Trophoblast cell (in vitro differentiated cells and primary cell): ENCODE measurements at regions not wholly inside any gene's neighbourhood (a gene's known extent, or its start where the extent isn't known, plus 50 kb on each side); places are given as distances from the start of the nearest gene placed in this dataset.

Source experiments
- DNase-seq, 2 donors: peaks; one replicate each; pipeline ENCODE4 v3.0.0-alpha.2; 2016
- H2AFZ ChIP-seq: 2 replicates; pipeline ENCODE4 v1.6.1; 2013; ENCODE audit warnings: low read length, moderate library complexity, mild to moderate bottlenecking; ENCODE audit not compliant: insufficient read depth, poor library complexity
- H2AK5ac ChIP-seq: 2 replicates; pipeline ENCODE4 v1.6.1; 2013; ENCODE audit warnings: mild to moderate bottlenecking, low read length
- H2BK120ac ChIP-seq: 2 replicates; pipeline ENCODE4 v1.6.1; 2013; ENCODE audit warnings: low read length, mild to moderate bottlenecking, moderate library complexity; ENCODE audit not compliant: insufficient read depth, poor library complexity
- H2BK12ac ChIP-seq: 2 replicates; pipeline ENCODE4 v1.6.1; 2013; ENCODE audit warnings: mild to moderate bottlenecking, low read length, moderate library complexity
- H2BK5ac ChIP-seq: 2 replicates; pipeline ENCODE4 v1.6.1; 2013; ENCODE audit warnings: low read length, low read depth, moderate library complexity, mild to moderate bottlenecking; ENCODE audit not compliant: poor library complexity
- H3K14ac ChIP-seq: 2 replicates; pipeline ENCODE4 v1.6.1; 2013; ENCODE audit warnings: mild to moderate bottlenecking, low read length
- H3K18ac ChIP-seq: 2 replicates; pipeline ENCODE4 v1.6.1; 2013; ENCODE audit warnings: mild to moderate bottlenecking, low read length
- H3K23ac ChIP-seq: 2 replicates; pipeline ENCODE4 v1.6.1; 2013; ENCODE audit warnings: low read length
- H3K27ac ChIP-seq: 2 replicates; pipeline ENCODE4 v1.5.1; 2013; ENCODE audit warnings: low read depth, mild to moderate bottlenecking, inconsistent platforms, low read length, moderate library complexity
- H3K27me3 ChIP-seq: 2 replicates; pipeline ENCODE4 v1.6.1; 2013; ENCODE audit warnings: inconsistent platforms, mild to moderate bottlenecking, low read length, moderate library complexity; ENCODE audit not compliant: insufficient read depth
- H3K36me3 ChIP-seq, 2 experiments: 1 replicate in 1 of 2; 2 replicates in 1 of 2; pipeline ENCODE4 v1.6.1; 2013; ENCODE audit warnings: low read length in 2 of 2, mild to moderate bottlenecking in 2 of 2, moderate library complexity in 1 of 2; ENCODE audit not compliant: insufficient read depth in 2 of 2, control insufficient read depth in 1 of 2
- H3K4ac ChIP-seq: 2 replicates; pipeline ENCODE4 v1.6.1; 2013; ENCODE audit warnings: low read depth, mild to moderate bottlenecking, low read length, moderate library complexity
- H3K4me1 ChIP-seq, 2 experiments: 1 replicate in 1 of 2; 2 replicates in 1 of 2; pipeline ENCODE4 v1.6.1; 2013; ENCODE audit warnings: low read length in 2 of 2, mild to moderate bottlenecking in 2 of 2, moderate library complexity in 1 of 2; ENCODE audit not compliant: insufficient read depth in 2 of 2, control insufficient read depth in 1 of 2
- H3K4me2 ChIP-seq: 2 replicates; pipeline ENCODE4 v1.6.1; 2013; ENCODE audit warnings: inconsistent platforms, mild to moderate bottlenecking, low read length, moderate library complexity
- H3K4me3 ChIP-seq: 2 replicates; pipeline ENCODE4 v1.5.1; 2013; ENCODE audit warnings: mild to moderate bottlenecking, low read depth, low read length, inconsistent platforms
- H3K79me1 ChIP-seq: one replicate; pipeline ENCODE4 v1.6.1; 2013; ENCODE audit warnings: low read length
- H3K79me2 ChIP-seq: 2 replicates; pipeline ENCODE4 v1.6.1; 2013; ENCODE audit warnings: low read length, mild to moderate bottlenecking; ENCODE audit not compliant: control insufficient read depth, insufficient read depth, poor library complexity
- H3K9ac ChIP-seq: 2 replicates; pipeline ENCODE4 v1.6.1; 2013; ENCODE audit warnings: mild to moderate bottlenecking, low read length
- H3K9me3 ChIP-seq: 2 replicates; pipeline ENCODE4 v1.6.1; 2013; ENCODE audit warnings: low read depth, mild to moderate bottlenecking, control low read depth, inconsistent platforms, low read length; ENCODE audit not compliant: insufficient read depth
- H4K12ac ChIP-seq: 2 replicates; pipeline ENCODE4 v1.6.1; 2013; ENCODE audit warnings: low read depth, mild to moderate bottlenecking, low read length, moderate library complexity
- H4K8ac ChIP-seq: 2 replicates; pipeline ENCODE4 v1.6.1; 2013; ENCODE audit warnings: low read depth, mild to moderate bottlenecking, low read length, moderate library complexity
- H4K91ac ChIP-seq: one replicate; pipeline ENCODE4 v1.6.1; 2013; ENCODE audit warnings: low read depth, mild to moderate bottlenecking, low read length, moderate library complexity
- WGBS: extraction: QIAGEN DNeasy Blood & Tissue Kit; methylation state at CpG from one replicate; pipeline ENCODE4 v1.1.7; 2013; ENCODE audit warnings: missing lambda C conversion rate; ENCODE audit not compliant: insufficient read length, insufficient coverage; ENCODE audit errors: extremely low coverage; 5-methylcytosine and 5-hydroxymethylcytosine counted together

DNA sequence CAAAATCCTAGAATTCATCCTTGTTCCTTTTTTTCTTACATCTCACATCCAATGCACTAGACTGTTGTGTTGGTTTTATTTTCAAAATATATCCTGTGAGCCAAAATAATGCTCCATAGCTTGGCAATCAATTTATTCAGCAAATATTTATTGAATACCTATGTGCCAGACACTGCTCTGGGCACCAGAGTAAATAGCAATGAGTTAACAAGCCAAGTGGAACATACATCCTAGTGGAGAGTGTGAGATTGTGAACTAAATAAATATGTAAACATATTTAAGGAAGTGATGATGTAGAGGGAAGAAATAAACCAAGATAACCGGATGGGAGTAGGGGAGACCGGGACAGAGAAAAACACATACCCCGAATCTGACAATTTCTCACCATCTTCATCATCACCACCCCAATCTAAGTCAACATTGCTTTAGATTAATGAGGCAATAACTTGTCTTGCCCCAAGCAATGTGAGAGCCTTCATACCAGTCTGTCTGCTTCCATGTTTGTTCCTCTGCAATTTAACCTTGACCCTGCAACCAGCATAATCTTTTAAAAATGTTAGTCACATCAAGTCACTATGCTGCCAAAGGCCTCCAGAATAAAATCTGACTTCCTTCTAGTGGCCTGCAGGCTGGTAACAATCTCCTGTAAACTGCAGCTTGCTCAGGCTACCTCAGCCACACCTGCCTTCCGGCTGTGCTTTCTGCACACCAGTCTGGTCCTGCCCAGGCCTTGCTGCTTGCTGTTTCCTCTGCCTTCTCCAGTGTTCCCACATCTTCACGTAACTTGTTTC is 199.2 kb downstream of the DLEU7 start:
- Histone ChIP-seq H2BK120ac (no peak overlapping the region), H3K4me1 (no peaks in the 10 kb centered on the region), H2AK5ac (no peak overlapping the region), H3K9ac (no peak overlapping the region), H3K18ac (no peak overlapping the region), H3K27ac (no peak overlapping the region), H3K9me3 (no peaks in the 10 kb centered on the region), H2BK5ac (no peak overlapping the region), H3K14ac (no peak overlapping the region), H3K79me2 (no peaks in the 10 kb centered on the region), H3K4me3 (no peak overlapping the region), H3K4me2 (no peak overlapping the region), H3K23ac (no peak overlapping the region), H3K79me1 (no peaks in the 10 kb centered on the region), H3K36me3 (no peaks in the 10 kb centered on the region), H2BK12ac (no peak overlapping the region), H4K91ac (no peak overlapping the region), H3K4ac (no peak overlapping the region), H3K27me3 (no peaks in the 10 kb centered on the region), H4K12ac (no peak overlapping the region), H4K8ac (no peak overlapping the region), H2AFZ (no peak overlapping the region)
- DNase-seq, result peak; percentile 92 to 95
- WGBS, result no CpG with 5 or more reads among the region's 5 CpGs

DNA sequence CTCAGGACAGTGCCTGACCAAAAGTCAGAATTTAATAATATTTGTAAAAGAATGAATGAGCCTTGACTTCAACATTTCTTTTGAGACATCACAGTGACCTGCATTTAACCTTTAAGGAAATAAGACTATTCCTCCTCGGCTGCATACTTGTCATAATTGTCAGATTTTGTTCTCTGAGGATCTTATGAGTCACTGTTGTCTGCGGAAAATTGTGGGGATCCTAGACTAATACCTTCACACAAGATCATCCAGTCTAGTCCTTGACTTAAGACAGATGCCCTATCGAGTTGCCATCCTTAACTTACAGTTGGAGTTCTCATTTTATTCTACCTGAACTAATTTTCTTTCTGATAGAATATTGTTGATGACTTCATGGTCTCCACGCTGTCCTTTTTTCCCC is 198.4 kb downstream of the DLEU7 start:
- DNase-seq, result peak; percentile 52 to 76
- no peak overlapping the region for H3K9ac ChIP-seq

DNA sequence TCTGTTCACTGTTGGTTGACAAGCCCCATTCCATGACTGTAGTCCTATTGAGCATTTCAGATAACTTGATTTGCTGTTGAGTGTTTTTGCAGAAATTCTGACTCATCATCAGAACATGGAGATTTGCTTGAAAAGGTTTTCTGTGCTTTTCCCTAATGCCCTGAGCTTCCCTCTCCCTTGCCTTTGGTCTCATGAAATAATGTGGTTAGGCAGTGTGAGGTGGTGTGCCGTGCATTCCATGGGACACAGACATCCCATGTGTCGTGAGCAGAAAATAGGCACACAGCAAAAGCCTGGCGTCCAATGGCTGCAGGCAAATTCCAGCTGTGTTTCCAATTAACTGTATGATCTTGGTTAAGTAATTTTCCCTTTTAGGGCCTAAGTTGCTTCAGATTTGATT is 197.4 kb downstream of the DLEU7 start:
- Histone ChIP-seq H3K18ac (no peak overlapping the region), H4K8ac (no peak overlapping the region), H3K36me3 (no peaks in the 10 kb centered on the region), H4K12ac (no peak overlapping the region), H2BK5ac (no peak overlapping the region), H4K91ac (no peak overlapping the region), H3K79me2 (no peaks in the 10 kb centered on the region), H3K27me3 (no peaks in the 10 kb centered on the region), H3K4me1 (no peaks in the 10 kb centered on the region), H3K4me3 (no peak overlapping the region), H3K14ac (no peak overlapping the region), H3K9me3 (no peaks in the 10 kb centered on the region), H3K23ac (no peak overlapping the region), H3K27ac (no peak overlapping the region), H3K79me1 (no peaks in the 10 kb centered on the region), H3K4me2 (no peak overlapping the region), H2BK120ac (no peak overlapping the region), H2BK12ac (no peak overlapping the region), H3K4ac (no peak overlapping the region), H3K9ac (no peak overlapping the region), H2AFZ (no peak overlapping the region), H2AK5ac (no peak overlapping the region)
- no CpG with 5 or more reads among the region's 3 CpGs for WGBS
- peak; percentile 93 to 98 for DNase-seq

More for the DNA sequence above, 198.4 kb downstream of the DLEU7 start:
- H2BK12ac ChIP-seq, result no peak overlapping the region
- no peak overlapping the region for H2BK120ac ChIP-seq
- H3K27me3 ChIP-seq, result no peaks in the 10 kb centered on the region
- H3K79me1 ChIP-seq, result no peaks in the 10 kb centered on the region
- H3K18ac ChIP-seq, result no peak overlapping the region
- H2AFZ ChIP-seq, result no peak overlapping the region
- H3K4ac ChIP-seq, result no peak overlapping the region
- H3K14ac ChIP-seq, result no peak overlapping the region
- no peak overlapping the region for H4K91ac ChIP-seq
- H3K27ac ChIP-seq, result no peak overlapping the region
- H4K12ac ChIP-seq, result no peak overlapping the region
- H3K4me1 ChIP-seq, result no peaks in the 10 kb centered on the region
- no peak overlapping the region for H4K8ac ChIP-seq
- H3K4me2 ChIP-seq, result no peak overlapping the region
- no peak overlapping the region for H2AK5ac ChIP-seq
- WGBS, result no CpG with 5 or more reads among the region's 4 CpGs
- no peaks in the 10 kb centered on the region for H3K36me3 ChIP-seq
- H3K23ac ChIP-seq, result no peak overlapping the region
- no peak overlapping the region for H3K4me3 ChIP-seq
- no peak overlapping the region for H2BK5ac ChIP-seq
- H3K79me2 ChIP-seq, result no peaks in the 10 kb centered on the region
- no peaks in the 10 kb centered on the region for H3K9me3 ChIP-seq

DNA sequence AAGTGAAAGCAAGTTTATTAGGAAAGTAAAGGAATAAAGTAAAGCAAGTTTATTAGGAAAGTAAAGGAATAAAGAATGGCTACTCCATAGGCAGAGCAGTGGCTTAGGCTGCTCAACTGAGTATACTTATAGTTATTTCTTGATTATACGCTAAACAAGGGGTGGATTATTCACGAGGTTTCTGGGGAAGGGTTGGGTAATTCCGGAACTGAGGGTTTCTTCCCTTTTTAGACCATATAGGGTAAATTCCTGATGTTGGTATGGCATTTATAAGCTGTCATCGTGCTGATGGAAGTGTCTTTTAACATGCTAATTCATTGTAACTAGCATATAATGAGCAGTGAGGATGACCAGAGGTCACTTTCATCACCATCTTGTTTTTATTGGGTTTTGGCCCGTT is 194.3 kb downstream of the DLEU7 start:
- no peaks in the 10 kb centered on the region for H3K79me2 ChIP-seq
- H4K91ac ChIP-seq, result no peak overlapping the region
- H2BK5ac ChIP-seq, result no peak overlapping the region
- H3K9ac ChIP-seq, result no peak overlapping the region
- H3K4me1 ChIP-seq, result no peaks in the 10 kb centered on the region
- no peak overlapping the region for H2BK120ac ChIP-seq
- WGBS, result no CpG with 5 or more reads among the region's 5 CpGs
- H2AFZ ChIP-seq, result no peak overlapping the region
- H3K4me2 ChIP-seq, result no peak overlapping the region
- no peak overlapping the region for H2BK12ac ChIP-seq
- no peaks in the 10 kb centered on the region for H3K79me1 ChIP-seq
- H3K4me3 ChIP-seq, result no peak overlapping the region
- no peaks in the 10 kb centered on the region for H3K9me3 ChIP-seq
- no peak overlapping the region for H4K8ac ChIP-seq
- H3K27me3 ChIP-seq, result no peaks in the 10 kb centered on the region
- DNase-seq, result no peak
- no peak overlapping the region for H2AK5ac ChIP-seq
- no peak overlapping the region for H3K14ac ChIP-seq
- no peak overlapping the region for H4K12ac ChIP-seq
- no peaks in the 10 kb centered on the region for H3K36me3 ChIP-seq
- H3K4ac ChIP-seq, result no peak overlapping the region
- no peak overlapping the region for H3K27ac ChIP-seq
- no peak overlapping the region for H3K18ac ChIP-seq
- no peak overlapping the region for H3K23ac ChIP-seq
